Smooth muscle cell (in vitro differentiated cells): ENCODE measurements at regions not wholly inside any gene's neighbourhood (a gene's known extent, or its start where the extent isn't known, plus 50 kb on each side); places are given as distances from the start of the nearest gene placed in this dataset.

ENCODE experiments used
- DNase-seq: peaks from one replicate; lab custom pipeline; 2025; ENCODE audit not compliant: unreplicated experiment; lab: John Stamatoyannopoulos, UW
- H2AFZ ChIP-seq: fragments of 200-600 bp; sonication (generic); 2 replicates; pipeline ENCODE4 v1.6.0; 2016; ENCODE audit warnings: antibody characterized with exemption, low read depth, mild to moderate bottlenecking
- H3F3A ChIP-seq: fragments of 200-600 bp; sonication (generic); 2 replicates; pipeline ENCODE4 v1.6.0; 2017; ENCODE audit warnings: antibody characterized with exemption, low read depth
- H3K27ac ChIP-seq: fragments of 200-600 bp; sonication (generic); 2 replicates; pipeline ENCODE4 v1.5.1; 2016; ENCODE audit warnings: low read depth, mild to moderate bottlenecking
- H3K27me3 ChIP-seq: fragments of 200-600 bp; sonication (generic); 2 replicates; pipeline ENCODE4 v1.6.1; 2016; ENCODE audit warnings: low read depth, mild to moderate bottlenecking
- H3K36me3 ChIP-seq: fragments of 200-600 bp; sonication (generic); 2 replicates; pipeline ENCODE4 v1.5.1; 2016; ENCODE audit warnings: low read depth
- H3K4me1 ChIP-seq: fragments of 200-600 bp; sonication (generic); 2 replicates; pipeline ENCODE4 v1.5.1; 2016; ENCODE audit warnings: low read depth
- H3K4me2 ChIP-seq: fragments of 200-600 bp; sonication (generic); 2 replicates; pipeline ENCODE4 v1.6.0; 2016; ENCODE audit warnings: mild to moderate bottlenecking
- H3K4me3 ChIP-seq: fragments of 200-600 bp; sonication (generic); 2 replicates; pipeline ENCODE4 v1.5.1; 2016; ENCODE audit warnings: mild to moderate bottlenecking
- H3K79me2 ChIP-seq: fragments of 200-600 bp; sonication (generic); 2 replicates; pipeline ENCODE4 v1.6.0; 2016; ENCODE audit warnings: low read depth, mild to moderate bottlenecking
- H3K9ac ChIP-seq: fragments of 200-600 bp; sonication (generic); 2 replicates; pipeline ENCODE4 v1.6.0; 2016; ENCODE audit warnings: low read depth
- H3K9me3 ChIP-seq: fragments of 200-600 bp; sonication (generic); replicated peaks from 2 replicates; pipeline ENCODE4 v1.5.1; 2016; ENCODE audit warnings: low read depth
- H4K20me1 ChIP-seq: fragments of 200-600 bp; sonication (generic); 2 replicates; pipeline ENCODE4 v1.6.0; 2016; ENCODE audit warnings: low read depth
- WGBS: methylation state at CpG from one replicate; pipeline ENCODE4 v1.1.7; 2016; ENCODE audit warnings: low lambda C conversion rate; 5-methylcytosine and 5-hydroxymethylcytosine counted together
- TF ChIP-seq, protein P1 (sequence below): fragments of 200-600 bp; sonication (generic); IDR thresholded peaks from 2 replicates; pipeline ENCODE4 v1.5.1; 2017; ENCODE audit warnings: borderline replicate concordance, mild to moderate bottlenecking, antibody characterized with exemption; ENCODE audit not compliant: insufficient read depth, poor library complexity, severe bottlenecking

DNA sequence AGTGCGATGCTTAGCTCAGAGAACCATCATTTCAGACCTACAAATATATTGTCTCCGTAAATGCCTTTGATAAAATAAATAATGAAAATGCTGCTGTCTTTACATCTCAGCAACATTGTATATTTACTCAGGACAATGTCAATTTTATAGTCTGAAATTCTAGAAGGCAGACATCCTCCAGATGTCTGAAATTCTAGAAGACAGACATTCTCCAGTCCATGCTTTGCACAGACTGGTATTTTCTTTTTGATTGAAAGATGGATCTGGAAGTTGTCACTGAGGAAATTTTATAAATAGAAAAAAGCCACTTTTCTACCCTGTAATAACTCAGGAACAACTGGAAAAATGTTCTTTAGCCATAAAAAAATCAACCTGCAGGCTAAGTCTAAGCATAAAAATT is 2293.3 kb downstream of the PCDH9 start:
- no peaks in the 10 kb centered on the region for H3K27me3 ChIP-seq
- no peak overlapping the region for H3K4me3 ChIP-seq
- H2AFZ ChIP-seq = no peak overlapping the region
- no peaks in the 10 kb centered on the region for H3K79me2 ChIP-seq
- H3K4me1 ChIP-seq = no peaks in the 10 kb centered on the region
- no peak for DNase-seq
- no peak overlapping the region for H3K4me2 ChIP-seq
- no peaks in the 10 kb centered on the region for H4K20me1 ChIP-seq
- no peak overlapping the region for H3K27ac ChIP-seq
- H3K9ac ChIP-seq = no peak overlapping the region
- no peaks in the 10 kb centered on the region for H3K36me3 ChIP-seq
- no peaks in the 10 kb centered on the region for H3K9me3 ChIP-seq
- H3F3A ChIP-seq = no peaks in the 10 kb centered on the region
- 60% methylated on average over 2 of the region's 2 CpGs for WGBS
- TF ChIP-seq, protein P1, sequence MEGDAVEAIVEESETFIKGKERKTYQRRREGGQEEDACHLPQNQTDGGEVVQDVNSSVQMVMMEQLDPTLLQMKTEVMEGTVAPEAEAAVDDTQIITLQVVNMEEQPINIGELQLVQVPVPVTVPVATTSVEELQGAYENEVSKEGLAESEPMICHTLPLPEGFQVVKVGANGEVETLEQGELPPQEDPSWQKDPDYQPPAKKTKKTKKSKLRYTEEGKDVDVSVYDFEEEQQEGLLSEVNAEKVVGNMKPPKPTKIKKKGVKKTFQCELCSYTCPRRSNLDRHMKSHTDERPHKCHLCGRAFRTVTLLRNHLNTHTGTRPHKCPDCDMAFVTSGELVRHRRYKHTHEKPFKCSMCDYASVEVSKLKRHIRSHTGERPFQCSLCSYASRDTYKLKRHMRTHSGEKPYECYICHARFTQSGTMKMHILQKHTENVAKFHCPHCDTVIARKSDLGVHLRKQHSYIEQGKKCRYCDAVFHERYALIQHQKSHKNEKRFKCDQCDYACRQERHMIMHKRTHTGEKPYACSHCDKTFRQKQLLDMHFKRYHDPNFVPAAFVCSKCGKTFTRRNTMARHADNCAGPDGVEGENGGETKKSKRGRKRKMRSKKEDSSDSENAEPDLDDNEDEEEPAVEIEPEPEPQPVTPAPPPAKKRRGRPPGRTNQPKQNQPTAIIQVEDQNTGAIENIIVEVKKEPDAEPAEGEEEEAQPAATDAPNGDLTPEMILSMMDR = no peak

DNA sequence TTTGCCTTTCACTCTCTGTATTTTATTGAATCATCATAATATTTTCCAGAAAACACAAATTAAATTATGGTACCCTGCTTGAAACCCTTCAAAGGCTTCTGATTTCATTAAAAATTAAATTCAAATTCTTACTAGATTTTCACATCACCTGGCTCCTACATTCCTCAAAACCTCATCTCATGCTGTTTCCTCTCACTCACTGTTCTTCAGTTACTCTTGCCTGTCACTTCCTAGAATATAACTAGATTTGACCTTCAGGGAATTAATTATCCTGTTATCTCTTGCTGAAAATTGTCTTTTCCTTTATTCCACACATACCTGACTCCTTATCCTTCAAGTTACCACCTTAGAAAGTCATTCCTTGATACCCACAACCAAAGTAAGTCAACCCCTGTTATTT is 2294.7 kb downstream of the PCDH9 start:
- H3K9me3 ChIP-seq = no peaks in the 10 kb centered on the region
- no peak overlapping the region for H3K4me3 ChIP-seq
- no peaks in the 10 kb centered on the region for H3K79me2 ChIP-seq
- H3K27ac ChIP-seq = no peak overlapping the region
- H3K36me3 ChIP-seq = no peaks in the 10 kb centered on the region
- H3K9ac ChIP-seq = no peak overlapping the region
- H3K4me2 ChIP-seq = no peak overlapping the region
- H4K20me1 ChIP-seq = no peaks in the 10 kb centered on the region
- DNase-seq = no peak
- H3K4me1 ChIP-seq = no peaks in the 10 kb centered on the region
- H3K27me3 ChIP-seq = no peaks in the 10 kb centered on the region
- no peaks in the 10 kb centered on the region for H3F3A ChIP-seq
- TF ChIP-seq, protein P1 = no peak
- H2AFZ ChIP-seq = no peak overlapping the region

DNA sequence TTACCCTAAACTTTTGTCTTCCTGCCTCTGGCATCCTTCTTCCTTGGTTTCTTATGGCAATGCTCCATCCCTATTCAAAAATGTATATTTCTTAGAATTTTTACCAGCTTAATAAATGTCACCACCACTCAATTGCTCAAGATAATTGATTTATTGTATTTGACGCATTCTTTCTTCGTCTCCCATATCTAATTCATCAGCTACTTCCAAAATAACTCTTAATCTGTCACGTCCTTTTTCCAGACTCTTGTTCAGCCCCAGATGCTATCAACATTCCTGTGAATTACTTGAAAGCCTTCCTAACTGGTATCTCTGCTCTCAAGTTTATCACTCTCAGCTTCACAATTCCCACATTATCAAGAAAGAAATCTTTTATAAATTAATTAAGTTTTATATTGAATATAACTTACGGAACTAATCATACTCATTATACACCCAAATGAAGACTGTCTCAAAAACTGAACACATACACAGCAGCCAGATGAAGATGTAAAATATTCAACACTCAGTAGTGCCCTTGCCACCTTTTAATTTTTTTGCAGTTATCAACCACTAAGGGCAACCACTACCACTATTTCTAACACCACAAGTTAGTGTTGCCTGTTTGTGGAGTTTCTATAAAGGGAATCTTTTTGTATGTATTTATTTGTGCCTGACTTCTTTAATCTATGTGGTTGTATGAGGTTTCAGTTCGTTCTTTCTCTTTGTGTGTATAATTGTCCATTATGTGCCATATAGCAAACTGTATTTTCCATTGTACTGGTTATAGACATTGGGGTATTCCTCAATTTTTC is 2295.4 kb downstream of the PCDH9 start:
- 52% methylated on average over 5 of the region's 5 CpGs for WGBS
- no peaks in the 10 kb centered on the region for H4K20me1 ChIP-seq
- no peaks in the 10 kb centered on the region for H3K9me3 ChIP-seq
- no peaks in the 10 kb centered on the region for H3K79me2 ChIP-seq
- no peak for DNase-seq
- TF ChIP-seq, protein P1 = no peak
- H3K27me3 ChIP-seq = no peaks in the 10 kb centered on the region
- H3K9ac ChIP-seq = no peak overlapping the region
- H3K27ac ChIP-seq = no peak overlapping the region
- no peaks in the 10 kb centered on the region for H3K36me3 ChIP-seq
- H3K4me2 ChIP-seq = no peak overlapping the region
- H3F3A ChIP-seq = no peaks in the 10 kb centered on the region
- no peak overlapping the region for H3K4me3 ChIP-seq
- H3K4me1 ChIP-seq = no peaks in the 10 kb centered on the region
- H2AFZ ChIP-seq = no peak overlapping the region

DNA sequence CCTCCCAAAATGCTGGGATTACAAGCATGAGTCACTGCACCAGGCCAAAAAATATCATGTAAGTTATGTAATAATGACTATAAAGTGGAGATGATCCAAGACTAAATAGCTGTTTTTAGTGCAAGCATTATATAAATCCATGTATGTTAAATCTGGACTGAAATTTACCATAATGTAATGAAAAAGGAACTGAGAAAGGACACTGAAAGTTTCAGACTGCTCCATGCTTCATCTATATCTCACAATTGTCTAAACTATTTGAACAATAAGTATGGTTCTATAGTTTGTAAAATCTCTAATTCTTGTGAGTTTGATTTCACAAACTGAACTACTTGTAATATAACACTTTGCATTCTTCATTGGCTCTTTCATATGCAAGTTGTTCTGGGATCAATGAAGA is 2299.5 kb downstream of the PCDH9 start:
- H3F3A ChIP-seq = no peaks in the 10 kb centered on the region
- no peak for DNase-seq
- H3K9me3 ChIP-seq = no peaks in the 10 kb centered on the region
- no peak overlapping the region for H3K4me3 ChIP-seq
- H3K27me3 ChIP-seq = no peaks in the 10 kb centered on the region
- H3K79me2 ChIP-seq = no peaks in the 10 kb centered on the region
- TF ChIP-seq, protein P1 = no peak
- no peak overlapping the region for H3K9ac ChIP-seq
- H2AFZ ChIP-seq = no peak overlapping the region
- H3K4me2 ChIP-seq = no peak overlapping the region
- no peak overlapping the region for H3K27ac ChIP-seq
- H4K20me1 ChIP-seq = no peaks in the 10 kb centered on the region
- H3K4me1 ChIP-seq = no peaks in the 10 kb centered on the region
- H3K36me3 ChIP-seq = no peaks in the 10 kb centered on the region
